Omental fat pad (tissue), 3 donors: ENCODE measurements at regions not wholly inside any gene's neighbourhood (a gene's known extent, or its start where the extent isn't known, plus 50 kb on each side); places are given as distances from the start of the nearest gene placed in this dataset.

Experiments
- ATAC-seq: fragments of 150-250 bp; one replicate; pipeline ENCODE4 v1.9.1; 2016; ENCODE audit warnings: mild to moderate bottlenecking, moderate library complexity; ENCODE audit not compliant: low FRiP score
- DNase-seq: peaks from one replicate; pipeline ENCODE4 v3.0.0-alpha.2; 2019; ENCODE audit warnings: low spot score
- CTCF ChIP-seq, 3 donors: fragments of 450-650 bp; IDR thresholded peaks; one replicate each; pipeline ENCODE4 v1.5.1; 2016 to 2017; ENCODE audit warnings: antibody characterized with exemption in 3 of 3, mild to moderate bottlenecking in 3 of 3, moderate library complexity in 2 of 3

- DNase-seq (no peak), ATAC-seq (no peak)
- TF ChIP-seq CTCF (IDR thresholded peaks at IDR 0.05) = no peak
These were observed 149.2 kb upstream of the LYZL2 start for GRCh38 chr10:30778769-30779168.

GRCh38 chr10:30775779-30776591, 146.4 kb upstream of the LYZL2 start:
- no peak for TF ChIP-seq CTCF (IDR thresholded peaks at IDR 0.05)
- no peak for ATAC-seq
- no peak for DNase-seq

- DNase-seq (no peak), ATAC-seq (no peak)
- TF ChIP-seq CTCF (IDR thresholded peaks at IDR 0.05) = no peak
These were observed 144.7 kb upstream of the LYZL2 start for GRCh38 chr10:30774261-30774660.

GRCh38 chr10:30773501-30773900, 143.9 kb upstream of the LYZL2 start:
- TF ChIP-seq CTCF (IDR thresholded peaks at IDR 0.05) = no peak
- no peak for ATAC-seq
- DNase-seq = no peak

DNA sequence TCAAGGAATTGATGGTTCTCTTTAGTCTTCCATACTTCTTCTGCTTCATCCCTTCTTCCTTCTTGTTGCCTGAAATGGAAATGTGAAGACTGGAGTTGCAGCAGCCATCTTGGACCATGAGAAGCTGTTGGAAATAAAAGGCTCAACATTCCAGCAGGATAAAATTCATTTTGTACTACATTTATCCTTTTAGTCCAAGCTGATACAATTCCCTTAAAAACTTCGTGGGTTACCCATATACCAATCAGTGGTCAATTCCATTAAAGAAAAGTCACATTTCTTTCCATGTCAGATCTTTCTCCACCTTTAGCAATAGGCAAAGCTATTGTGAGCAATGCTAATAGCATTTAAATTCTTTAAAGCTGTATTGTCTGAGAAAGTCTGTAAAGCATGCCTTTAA, 141.3 kb upstream of the LYZL2 start:
- ATAC-seq (no peak), DNase-seq (no peak)
- no peak for TF ChIP-seq CTCF (IDR thresholded peaks at IDR 0.05)

GRCh38 chr10:30770229-30770628, 140.7 kb upstream of the LYZL2 start:
- TF ChIP-seq CTCF (IDR thresholded peaks at IDR 0.05) = no peak
- no peak for ATAC-seq
- DNase-seq = no peak

DNA sequence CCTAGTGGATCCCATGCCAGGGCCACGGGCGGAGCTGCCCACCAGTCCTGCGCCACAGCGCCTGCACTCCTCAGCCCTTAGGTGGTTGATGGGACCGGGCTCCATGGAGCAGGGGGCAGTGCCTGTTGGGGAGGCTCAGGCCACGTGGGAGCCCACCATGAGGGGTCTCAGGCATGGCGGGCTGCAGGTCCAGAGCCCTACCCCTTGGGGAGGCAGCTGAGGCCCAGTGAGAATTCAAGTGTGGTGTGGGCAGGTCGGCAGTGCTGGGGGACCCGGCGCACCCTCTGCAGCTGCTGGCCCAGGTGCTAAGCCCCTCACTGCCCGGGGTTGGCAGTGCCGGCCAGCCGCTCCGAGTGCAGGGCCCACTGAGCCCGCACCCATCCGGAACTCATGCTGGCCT, 139.8 kb upstream of the LYZL2 start:
- ATAC-seq (no peak), DNase-seq (no peak)
- TF ChIP-seq CTCF (IDR thresholded peaks at IDR 0.05) = no peak
